Sigmoid colon (tissue), 4 donors: ENCODE measurements at regions not wholly inside any gene's neighbourhood (a gene's known extent, or its start where the extent isn't known, plus 50 kb on each side); places are given as distances from the start of the nearest gene placed in this dataset.

ENCODE experiments used
- EP300 ChIP-seq, 4 donors: sonication (generic); formaldehyde crosslinking; IDR thresholded peaks; one replicate each; pipeline ENCODE4 v1.6.1; 2017; ENCODE audit warnings: antibody characterized with exemption in 4 of 4
- POLR2A ChIP-seq, 2 donors: fragments of 450-650 bp; IDR thresholded peaks; one replicate each; pipeline ENCODE4 v1.6.1; 2016; ENCODE audit warnings: antibody characterized with exemption in 2 of 2, mild to moderate bottlenecking in 2 of 2, moderate library complexity in 2 of 2
- POLR2AphosphoS5 ChIP-seq, 4 donors: sonication (generic); formaldehyde crosslinking; IDR thresholded peaks; one replicate each; pipeline ENCODE4 v1.6.1; 2017; ENCODE audit warnings: antibody characterized with exemption in 4 of 4
- TF ChIP-seq, protein P1 (sequence below), 4 experiments: fragments of 450-650 bp in 3 of 4; fragments of 200-600 bp in 1 of 4; IDR thresholded peaks; one replicate each; pipeline ENCODE4 v1.5.1; 2016 to 2019; ENCODE audit warnings: antibody characterized with exemption in 4 of 4, mild to moderate bottlenecking in 3 of 4, moderate library complexity in 2 of 4

DNA sequence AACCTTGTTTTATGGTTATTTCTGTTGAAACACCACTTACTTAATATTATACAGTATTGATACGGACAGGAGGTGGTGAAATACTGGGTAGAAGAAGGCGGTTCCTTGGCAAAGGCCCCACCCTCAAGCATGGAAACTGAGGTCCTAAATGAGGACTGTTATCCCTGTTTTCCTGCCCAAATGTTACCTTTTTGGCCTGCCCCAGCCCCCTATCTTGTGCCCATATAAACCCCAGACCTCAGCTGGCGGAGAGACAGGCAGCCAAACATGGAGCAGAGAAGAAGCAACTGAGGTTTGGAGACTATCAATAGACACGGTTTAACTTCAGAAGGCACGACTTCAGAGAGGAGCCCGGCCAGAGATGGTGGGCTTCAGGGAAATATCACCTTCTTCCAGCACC is 640.1 kb downstream of the PTPRU start:
- TF ChIP-seq, protein P1, sequence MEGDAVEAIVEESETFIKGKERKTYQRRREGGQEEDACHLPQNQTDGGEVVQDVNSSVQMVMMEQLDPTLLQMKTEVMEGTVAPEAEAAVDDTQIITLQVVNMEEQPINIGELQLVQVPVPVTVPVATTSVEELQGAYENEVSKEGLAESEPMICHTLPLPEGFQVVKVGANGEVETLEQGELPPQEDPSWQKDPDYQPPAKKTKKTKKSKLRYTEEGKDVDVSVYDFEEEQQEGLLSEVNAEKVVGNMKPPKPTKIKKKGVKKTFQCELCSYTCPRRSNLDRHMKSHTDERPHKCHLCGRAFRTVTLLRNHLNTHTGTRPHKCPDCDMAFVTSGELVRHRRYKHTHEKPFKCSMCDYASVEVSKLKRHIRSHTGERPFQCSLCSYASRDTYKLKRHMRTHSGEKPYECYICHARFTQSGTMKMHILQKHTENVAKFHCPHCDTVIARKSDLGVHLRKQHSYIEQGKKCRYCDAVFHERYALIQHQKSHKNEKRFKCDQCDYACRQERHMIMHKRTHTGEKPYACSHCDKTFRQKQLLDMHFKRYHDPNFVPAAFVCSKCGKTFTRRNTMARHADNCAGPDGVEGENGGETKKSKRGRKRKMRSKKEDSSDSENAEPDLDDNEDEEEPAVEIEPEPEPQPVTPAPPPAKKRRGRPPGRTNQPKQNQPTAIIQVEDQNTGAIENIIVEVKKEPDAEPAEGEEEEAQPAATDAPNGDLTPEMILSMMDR (IDR thresholded peaks at IDR 0.05): no peak
- no peak for TF ChIP-seq POLR2AphosphoS5 (IDR thresholded peaks at IDR 0.05)
- no peak for TF ChIP-seq POLR2A (IDR thresholded peaks at IDR 0.05)
- no peak for TF ChIP-seq EP300 (IDR thresholded peaks at IDR 0.05)
